CD4-positive, alpha-beta T cell treated with Interleukin-15 for 4 hours (primary cell): ENCODE measurements at regions not wholly inside any gene's neighbourhood (a gene's known extent, or its start where the extent isn't known, plus 50 kb on each side); places are given as distances from the start of the nearest gene placed in this dataset.
"Not testable (repeated sequence)": the region's sequence is repeated elsewhere in the genome, so short reads cannot be mapped to it uniquely, and the experiment has no call there.

ENCODE experiments used
- DNase-seq: peaks from one replicate; pipeline ENCODE4 v3.0.0-alpha.2; 2020; ENCODE audit warnings: low spot score

DNA sequence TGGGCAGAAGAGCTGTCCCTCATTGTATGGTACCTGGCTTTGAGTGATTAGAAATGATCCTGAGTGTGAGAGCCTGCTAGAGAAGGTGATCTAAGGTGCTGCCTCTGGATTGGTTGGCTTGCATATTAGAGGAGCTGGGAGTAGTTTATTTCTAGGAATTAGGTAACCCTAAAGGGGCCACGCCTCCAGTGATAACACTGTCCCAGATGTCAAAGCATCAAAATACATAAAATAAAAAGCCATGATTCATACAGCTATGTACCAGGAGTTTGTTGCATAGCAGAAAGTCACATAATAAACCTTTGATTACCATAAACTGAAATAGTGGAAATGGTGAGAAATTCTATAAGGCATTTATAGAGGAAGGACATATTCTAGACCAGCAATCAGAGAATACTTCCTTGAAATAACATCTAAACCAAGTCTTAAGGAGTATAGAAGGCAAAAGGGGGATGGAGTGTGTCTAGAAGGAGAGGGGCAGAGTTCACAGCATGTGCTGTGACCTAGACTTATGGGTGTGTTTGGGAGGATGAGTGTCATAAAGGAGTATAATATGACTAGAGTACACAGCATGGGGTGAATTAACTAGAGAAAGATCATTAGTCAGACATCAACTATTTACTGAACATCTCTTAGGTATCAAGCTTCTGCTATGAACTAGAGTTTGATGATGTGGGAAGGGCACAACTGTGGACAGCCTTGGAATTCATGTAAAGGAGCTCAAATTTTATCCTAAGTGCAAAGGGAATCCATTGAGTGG lies 686.4 kb downstream of the GALC start:
- DNase-seq: no peak

DNA sequence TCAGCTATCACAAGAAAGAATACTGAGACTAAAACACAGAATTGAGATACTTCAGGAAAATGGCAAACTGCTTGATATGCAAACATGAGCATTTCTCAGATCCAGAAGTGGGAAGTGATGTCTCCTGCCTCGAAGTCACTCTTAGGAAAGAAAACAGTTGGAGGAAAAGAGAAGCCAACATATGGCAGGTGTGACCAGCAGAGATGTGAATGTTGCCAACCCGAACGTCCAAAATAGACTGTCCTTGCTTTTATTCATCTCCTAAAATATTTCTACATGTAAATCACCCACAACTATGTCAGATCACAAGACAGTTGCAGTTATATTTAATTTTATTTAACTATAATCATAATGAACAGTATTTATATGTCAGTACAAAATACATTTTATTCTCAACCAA lies 687.6 kb downstream of the GALC start:
- DNase-seq: no peak

GRCh38 chr14:87304404-87304803 lies 688.6 kb downstream of the GALC start:
- DNase-seq: no peak

- no peak for DNase-seq
Observed at GRCh38 chr14:87286826-87287225, 706.2 kb downstream of the GALC start.

- no peak for DNase-seq
Observed at GRCh38 chr14:87286191-87286590, 706.8 kb downstream of the GALC start.

GRCh38 chr14:87285506-87285905 lies 707.5 kb downstream of the GALC start:
- no peak for DNase-seq

DNA sequence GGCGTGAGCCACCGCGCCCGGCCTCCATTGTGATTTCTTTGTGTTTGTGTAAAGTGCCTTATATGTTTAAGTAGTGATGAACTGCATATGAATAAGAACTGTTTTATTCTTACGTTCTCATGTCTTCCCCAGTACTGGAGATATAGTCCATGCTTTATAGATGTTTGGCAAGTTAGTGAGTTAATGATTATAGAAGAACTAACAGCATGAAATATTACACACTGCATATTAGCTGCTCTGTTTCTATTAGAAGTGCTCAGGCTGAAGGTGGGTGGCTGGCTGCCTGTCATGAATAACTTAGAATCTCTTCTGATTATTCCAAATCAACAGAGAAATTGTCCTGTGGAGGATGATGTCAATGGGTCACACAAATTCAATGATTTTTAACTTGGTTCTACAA lies 709.4 kb downstream of the GALC start:
- no peak for DNase-seq

DNA sequence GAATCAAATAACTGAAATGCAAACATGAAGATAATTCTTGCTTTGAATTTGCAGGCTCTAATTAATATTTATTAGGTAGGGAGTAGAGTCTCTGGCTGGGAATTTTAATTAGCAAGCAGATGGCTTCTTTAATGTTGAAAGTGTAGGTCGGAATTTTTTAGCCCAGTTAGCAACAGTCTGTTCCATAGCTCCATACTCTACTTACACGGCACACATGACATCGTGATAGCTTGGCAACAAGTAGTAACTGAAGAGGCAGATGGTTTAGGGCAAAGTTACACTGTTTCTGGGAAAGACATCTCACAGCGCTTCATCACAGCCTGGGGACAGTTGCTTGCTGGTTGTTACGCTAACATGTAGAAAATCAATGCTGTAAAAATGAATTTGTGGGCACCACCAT lies 710.7 kb downstream of the GALC start:
- DNase-seq: no peak

DNA sequence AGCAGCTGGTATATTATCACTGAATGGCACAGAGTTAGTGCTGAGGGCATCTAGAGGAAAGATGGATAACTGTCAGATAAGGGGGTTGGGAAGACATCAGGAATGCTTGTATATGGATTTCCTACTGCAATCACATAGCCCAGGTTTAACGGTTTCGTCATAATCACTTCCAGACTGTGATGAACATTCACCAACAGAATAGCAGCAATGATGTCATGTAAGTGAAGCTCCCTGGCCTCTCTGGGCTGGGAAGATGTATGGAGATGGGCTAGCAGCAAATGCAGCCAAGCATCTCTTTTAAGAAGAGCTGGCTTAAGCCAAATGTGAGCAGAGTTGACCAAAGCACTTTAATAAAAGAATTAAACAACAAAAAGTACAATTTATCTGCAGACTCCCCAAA lies 714.6 kb downstream of the GALC start:
- DNase-seq: no peak

GRCh38 chr14:87271331-87271730 lies 721.7 kb downstream of the GALC start:
- DNase-seq: no peak

DNA sequence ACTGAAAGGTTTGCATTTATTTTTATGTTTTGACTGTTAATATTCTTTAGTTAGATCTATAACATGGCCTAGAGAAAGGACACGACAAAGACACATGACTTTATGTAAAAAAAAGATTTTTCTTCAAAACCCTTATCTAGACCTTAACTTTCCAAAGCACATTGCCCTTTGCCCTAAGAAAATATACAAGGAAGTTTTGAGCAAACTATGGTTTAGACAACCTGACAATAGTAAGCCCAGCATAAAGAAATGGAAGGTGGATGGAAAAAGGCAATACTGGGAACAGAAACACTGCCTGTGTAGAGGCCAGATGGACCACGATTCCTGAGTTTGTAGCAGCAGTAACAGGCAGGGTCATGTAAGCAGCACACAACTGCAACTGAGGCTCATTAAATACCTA lies 724.0 kb downstream of the GALC start:
- no peak for DNase-seq

GRCh38 chr14:87264796-87265195 lies 728.2 kb downstream of the GALC start:
- no peak for DNase-seq

DNA sequence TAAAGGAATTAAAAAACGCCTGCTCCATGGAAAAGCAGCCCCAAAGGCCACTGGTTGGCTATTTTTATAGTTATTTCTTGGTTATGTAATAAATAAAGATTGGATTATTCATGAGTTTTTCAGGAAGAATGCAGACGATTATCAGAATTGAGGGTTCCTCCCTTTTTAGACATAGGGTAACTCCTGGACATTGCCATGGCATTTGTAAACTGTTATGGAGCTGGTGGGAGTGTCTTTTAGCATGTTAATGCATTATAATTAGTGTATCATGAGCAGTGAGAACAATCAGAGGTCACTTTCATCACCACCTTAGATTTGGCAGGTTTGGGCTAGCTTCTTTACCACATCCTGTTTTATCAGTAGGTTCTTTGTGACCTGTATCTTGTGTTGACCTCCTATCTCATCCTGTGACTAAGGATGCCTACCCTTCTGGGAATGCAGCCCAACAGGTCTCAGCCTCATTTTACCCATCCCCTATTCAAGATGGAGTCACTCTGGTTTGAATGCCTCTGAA lies 728.7 kb downstream of the GALC start:
- no peak for DNase-seq

DNA sequence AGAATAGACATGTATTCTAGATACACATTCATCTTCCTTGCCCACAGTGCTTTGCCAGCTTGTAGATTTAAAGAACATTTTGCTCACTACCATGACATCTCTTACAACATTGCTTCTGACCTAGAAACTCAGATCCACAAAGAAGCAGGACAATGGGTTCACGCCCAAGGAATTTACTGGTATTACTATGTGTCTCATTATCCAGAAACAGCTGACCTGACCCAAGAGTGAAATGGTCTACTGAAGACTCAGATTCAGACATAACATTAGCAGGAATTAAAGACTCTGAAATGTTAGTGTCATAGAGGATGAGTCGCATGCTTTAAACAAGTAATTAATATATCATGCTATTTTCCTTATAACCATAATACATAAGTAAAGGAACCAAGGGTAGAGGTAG lies 731.4 kb downstream of the GALC start:
- no peak for DNase-seq

- DNase-seq: no peak
Observed at GRCh38 chr14:87260460-87260859, 732.5 kb downstream of the GALC start.

- no peak for DNase-seq
Observed at GRCh38 chr14:87257421-87257820, 735.6 kb downstream of the GALC start.

GRCh38 chr14:87255058-87255457 lies 737.9 kb downstream of the GALC start:
- no peak for DNase-seq

DNA sequence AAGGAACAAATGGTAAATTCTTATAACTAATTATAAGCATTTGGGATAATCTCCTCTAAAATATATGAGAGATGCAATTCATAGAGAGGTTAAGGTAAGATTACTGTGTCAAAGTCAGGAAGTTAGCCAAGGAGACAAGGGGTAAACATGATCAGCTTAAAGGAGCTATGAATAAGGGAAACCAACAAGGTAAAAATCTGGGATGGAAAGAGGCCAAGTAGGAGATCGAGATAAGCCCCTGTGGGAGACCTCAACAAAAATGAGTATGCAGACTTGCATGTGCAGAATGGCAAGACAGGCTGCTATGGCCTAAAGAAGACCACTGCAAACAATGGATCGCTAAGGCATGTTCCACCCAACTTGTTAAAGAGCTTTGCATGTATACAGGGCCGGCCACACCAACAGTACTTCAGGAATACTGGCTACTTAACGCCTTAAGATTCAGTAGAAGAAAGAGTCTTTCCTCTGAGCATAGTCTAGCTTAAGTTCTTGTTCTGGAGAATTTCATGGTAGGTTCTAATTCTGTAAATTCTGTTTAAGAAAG lies 738.6 kb downstream of the GALC start:
- no peak for DNase-seq

DNA sequence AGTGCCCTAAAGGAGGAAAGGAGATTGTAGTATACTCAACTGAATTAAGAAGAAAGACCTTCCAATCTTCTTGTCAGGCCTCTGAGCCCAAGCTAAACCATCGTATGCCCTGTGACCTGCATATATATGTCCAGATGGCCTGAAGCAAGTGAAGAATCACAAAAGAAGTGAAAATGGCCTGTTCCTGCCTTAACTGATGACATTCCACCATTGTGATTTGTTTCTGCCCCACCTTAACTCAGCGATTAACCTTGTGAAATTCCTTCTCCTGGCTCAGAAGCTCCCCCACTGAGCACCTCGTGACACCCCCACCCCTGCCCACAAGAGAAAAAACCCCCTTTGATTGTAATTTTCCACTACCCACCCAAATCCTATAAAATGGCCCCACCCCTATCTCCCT lies 739.2 kb downstream of the GALC start:
- DNase-seq: not testable (repeated sequence)

DNA sequence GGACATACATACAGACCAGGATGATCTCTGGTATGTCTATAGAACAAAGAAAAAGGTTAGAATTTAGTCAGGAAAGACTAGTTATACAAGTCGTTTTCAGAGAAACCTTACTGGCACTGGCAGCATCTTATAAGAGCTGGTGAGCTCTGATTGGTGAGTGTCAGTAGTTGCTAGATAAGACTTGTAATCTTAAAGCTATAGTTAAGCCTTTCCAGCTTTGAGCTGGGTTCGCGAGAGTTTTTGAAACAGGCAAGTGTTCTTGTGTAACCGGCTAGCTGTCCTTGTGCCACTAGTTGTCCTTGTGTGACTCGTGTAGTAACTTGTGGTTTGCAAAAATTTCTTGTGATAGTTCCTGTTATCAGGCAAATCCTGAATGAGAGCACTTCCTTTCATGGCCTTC lies 740.9 kb downstream of the GALC start:
- DNase-seq: no peak

DNA sequence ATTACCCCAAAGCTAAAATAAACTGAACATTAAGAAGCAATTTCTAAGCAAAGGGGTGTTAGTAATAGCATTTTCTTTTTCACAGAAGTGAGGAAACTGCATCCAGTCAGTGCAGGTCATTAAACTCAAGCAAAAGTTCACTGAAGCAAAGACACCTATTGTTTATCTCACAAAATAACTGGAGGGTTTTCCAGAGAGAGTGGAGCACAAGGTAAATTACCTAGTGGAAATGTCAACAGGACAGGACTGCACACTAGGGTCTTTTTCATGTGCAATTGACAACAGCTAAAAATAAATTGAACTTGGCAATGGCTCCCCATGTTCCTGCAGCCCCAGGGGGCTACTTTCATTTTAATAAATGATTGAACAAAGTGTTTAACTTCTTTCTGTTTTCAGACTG lies 742.0 kb downstream of the GALC start:
- DNase-seq: no peak

DNA sequence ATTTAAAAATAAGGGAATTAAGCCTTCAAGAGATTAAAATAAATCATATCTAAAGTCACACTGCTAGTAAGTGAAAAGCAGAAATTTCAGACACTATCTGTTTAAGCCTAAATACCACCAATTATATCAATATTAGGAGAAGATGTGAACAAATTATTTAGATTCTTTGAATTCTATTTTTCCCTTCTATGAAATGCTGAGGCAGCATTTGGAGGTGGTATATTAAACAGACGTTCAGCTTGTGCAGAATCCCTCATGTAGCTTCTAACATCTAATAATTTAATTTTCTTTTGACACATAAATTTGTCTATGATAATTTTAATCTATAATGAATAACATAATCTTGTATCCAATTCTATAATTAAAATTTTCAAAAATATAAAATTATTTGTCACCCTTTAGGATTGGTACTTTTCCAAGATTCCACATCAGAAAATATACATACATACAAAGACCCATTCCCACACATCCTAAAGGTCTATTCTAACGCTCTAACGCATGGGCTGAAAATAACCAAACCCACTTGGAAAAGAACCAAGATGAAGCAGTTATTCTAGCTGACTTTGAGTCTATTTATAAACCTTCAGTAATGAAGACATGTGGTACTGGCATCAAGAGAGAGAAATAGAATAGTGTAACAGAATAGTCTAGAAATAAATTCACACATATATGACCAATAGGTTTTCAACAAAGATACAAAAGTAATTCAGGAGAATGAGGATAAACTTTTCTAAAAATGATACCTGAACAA lies 751.8 kb downstream of the GALC start:
- no peak for DNase-seq

DNA sequence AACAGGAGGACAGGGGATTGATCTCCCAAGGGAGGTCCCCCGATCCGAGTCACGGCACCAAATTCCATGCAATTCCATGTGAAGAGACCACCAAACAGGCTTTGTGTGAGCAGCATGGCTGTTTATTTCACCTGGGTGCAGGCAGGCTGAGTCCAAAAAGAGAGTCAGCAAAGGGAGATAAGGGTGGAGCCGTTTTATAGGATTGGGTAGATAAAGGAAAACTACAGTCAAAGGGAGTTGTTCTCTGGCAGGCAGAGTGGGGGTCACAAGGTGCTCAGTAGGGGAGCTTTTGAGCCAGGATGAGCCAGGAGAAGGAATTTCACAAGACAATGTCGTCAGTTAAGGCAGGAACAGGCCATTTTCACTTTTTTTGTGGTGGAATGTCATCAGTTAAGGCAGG lies 752.7 kb downstream of the GALC start:
- not testable (repeated sequence) for DNase-seq
